Liver (tissue), 8 donors: ENCODE measurements at regions not wholly inside any gene's neighbourhood (a gene's known extent, or its start where the extent isn't known, plus 50 kb on each side); places are given as distances from the start of the nearest gene placed in this dataset.

Source experiments
- DNase-seq: peaks from one replicate; pipeline ENCODE4 v3.0.0-alpha.2; 2017; ENCODE audit warnings: low spot score
- H3K27ac ChIP-seq, 2 donors: one replicate each; pipeline ENCODE4 v1.7.0; 2013; ENCODE audit warnings: inconsistent platforms in 2 of 2, low read length in 2 of 2, control low read depth in 1 of 2, low read depth in 1 of 2, mild to moderate bottlenecking in 1 of 2
- H3K27me3 ChIP-seq, 4 donors: one replicate each; pipeline versions ENCODE4 v1.6.1 to v1.7.0; 2013; ENCODE audit warnings: low read length in 3 of 4, inconsistent platforms in 1 of 4, mild to moderate bottlenecking in 1 of 4, moderate library complexity in 1 of 4; ENCODE audit not compliant: control insufficient read depth in 4 of 4, insufficient read depth in 4 of 4
- H3K36me3 ChIP-seq, 4 donors: one replicate each; pipeline versions ENCODE4 v1.6.1 to v1.7.0; 2013; ENCODE audit warnings: low read length in 3 of 4, mild to moderate bottlenecking in 3 of 4, low read depth in 1 of 4, moderate library complexity in 1 of 4; ENCODE audit not compliant: control insufficient read depth in 4 of 4, insufficient read depth in 3 of 4
- H3K4me1 ChIP-seq, 4 donors: one replicate each; pipeline versions ENCODE4 v1.6.1 to v1.7.0; 2013; ENCODE audit warnings: low read length in 3 of 4, mild to moderate bottlenecking in 3 of 4, moderate library complexity in 1 of 4; ENCODE audit not compliant: control insufficient read depth in 4 of 4, insufficient read depth in 4 of 4
- H3K4me3 ChIP-seq, 3 donors: one replicate each; pipeline versions ENCODE4 v1.6.1 to v1.7.0; 2013; ENCODE audit warnings: low read length in 3 of 3, control low read depth in 1 of 3, low read depth in 1 of 3, mild to moderate bottlenecking in 1 of 3
- H3K9ac ChIP-seq, 2 donors: one replicate each; pipeline ENCODE4 v1.7.0; 2013; ENCODE audit warnings: low read length in 2 of 2, mild to moderate bottlenecking in 2 of 2, moderate library complexity in 2 of 2, control low read depth in 1 of 2, low read depth in 1 of 2
- H3K9me3 ChIP-seq, 4 donors: one replicate each; pipeline versions ENCODE4 v1.6.1 to v1.7.0; 2013; ENCODE audit warnings: low read length in 3 of 4; ENCODE audit not compliant: control insufficient read depth in 4 of 4
- EGR1 ChIP-seq, 2 donors: IDR thresholded peaks; 2 replicates each; pipeline ENCODE4 v1.6.1; 2016 to 2018; ENCODE audit warnings: antibody characterized with exemption in 2 of 2, low read depth in 2 of 2
- FOXA1 ChIP-seq: IDR thresholded peaks from 2 replicates; pipeline ENCODE4 v1.6.1; 2016; ENCODE audit warnings: antibody characterized with exemption
- FOXA2 ChIP-seq: IDR thresholded peaks from 2 replicates; pipeline ENCODE4 v1.6.1; 2016; ENCODE audit warnings: antibody characterized with exemption
- GABPA ChIP-seq, 2 donors: IDR thresholded peaks in 1 of 2; conservative IDR thresholded peaks in 1 of 2; 2 replicates each; pipeline ENCODE4 v1.6.1; 2016; ENCODE audit warnings: antibody characterized with exemption in 2 of 2, mild to moderate bottlenecking in 1 of 2, moderate library complexity in 1 of 2
- HNF4A ChIP-seq, 2 donors: conservative IDR thresholded peaks; 2 replicates each; pipeline ENCODE4 v1.6.1; 2016; ENCODE audit warnings: antibody characterized with exemption in 2 of 2, mild to moderate bottlenecking in 2 of 2
- HNF4G ChIP-seq: IDR thresholded peaks from 2 replicates; pipeline ENCODE4 v1.6.1; 2016; ENCODE audit warnings: antibody characterized with exemption
- JUND ChIP-seq, 2 donors: IDR thresholded peaks; 2 replicates each; pipeline ENCODE4 v1.6.1; 2016; ENCODE audit warnings: antibody characterized with exemption in 2 of 2
- NR2F2 ChIP-seq: IDR thresholded peaks from 2 replicates; pipeline ENCODE4 v1.6.1; 2016; ENCODE audit warnings: antibody characterized with exemption
- RAD21 ChIP-seq, 2 donors: IDR thresholded peaks; 2 replicates each; pipeline ENCODE4 v1.6.1; 2016; ENCODE audit warnings: antibody characterized with exemption in 2 of 2, mild to moderate bottlenecking in 2 of 2
- RXRA ChIP-seq, 2 donors: IDR thresholded peaks; 2 replicates each; pipeline ENCODE4 v1.6.1; 2017 to 2018; ENCODE audit warnings: antibody characterized with exemption in 2 of 2, mild to moderate bottlenecking in 1 of 2
- SP1 ChIP-seq: IDR thresholded peaks from 2 replicates; pipeline ENCODE4 v1.6.1; 2018; ENCODE audit warnings: antibody characterized with exemption, mild to moderate bottlenecking
- TAF1 ChIP-seq: conservative IDR thresholded peaks from 2 replicates; pipeline ENCODE4 v1.6.1; 2016; ENCODE audit warnings: antibody characterized with exemption, mild to moderate bottlenecking
- YY1 ChIP-seq: IDR thresholded peaks from 2 replicates; pipeline ENCODE4 v1.6.1; 2016; ENCODE audit warnings: antibody characterized with exemption, mild to moderate bottlenecking
- WGBS: extraction: QIAGEN DNeasy Blood & Tissue Kit; methylation state at CpG from one replicate; pipeline ENCODE4 v1.1.7; 2013; 5-methylcytosine and 5-hydroxymethylcytosine counted together
- TF ChIP-seq, protein P1 (sequence below): IDR thresholded peaks from 2 replicates; pipeline ENCODE4 v1.6.1; 2016; ENCODE audit warnings: antibody characterized with exemption
- TF ChIP-seq, protein P2 (sequence below): IDR thresholded peaks from 2 replicates; pipeline ENCODE4 v1.6.1; 2016; ENCODE audit warnings: antibody characterized with exemption, mild to moderate bottlenecking
- TF ChIP-seq, protein P3 (sequence below): IDR thresholded peaks from 2 replicates; pipeline ENCODE4 v1.6.1; 2016; ENCODE audit warnings: antibody characterized with exemption
- TF ChIP-seq, protein P4 (sequence below): fragments of 150-350 bp; IDR thresholded peaks from 2 replicates; pipeline ENCODE4 v1.5.1; 2017; ENCODE audit warnings: improper control_type of control experiment, low read depth, low read length; ENCODE audit not compliant: missing input control
- TF ChIP-seq, protein P5 (sequence below): IDR thresholded peaks from 2 replicates; pipeline ENCODE4 v1.6.1; 2016; ENCODE audit warnings: antibody characterized with exemption
- donor health status: healthy.
- donor health status: healthy.
- donor health status: healthy.
- donor health status: healthy.
- donor health status: healthy.

DNA sequence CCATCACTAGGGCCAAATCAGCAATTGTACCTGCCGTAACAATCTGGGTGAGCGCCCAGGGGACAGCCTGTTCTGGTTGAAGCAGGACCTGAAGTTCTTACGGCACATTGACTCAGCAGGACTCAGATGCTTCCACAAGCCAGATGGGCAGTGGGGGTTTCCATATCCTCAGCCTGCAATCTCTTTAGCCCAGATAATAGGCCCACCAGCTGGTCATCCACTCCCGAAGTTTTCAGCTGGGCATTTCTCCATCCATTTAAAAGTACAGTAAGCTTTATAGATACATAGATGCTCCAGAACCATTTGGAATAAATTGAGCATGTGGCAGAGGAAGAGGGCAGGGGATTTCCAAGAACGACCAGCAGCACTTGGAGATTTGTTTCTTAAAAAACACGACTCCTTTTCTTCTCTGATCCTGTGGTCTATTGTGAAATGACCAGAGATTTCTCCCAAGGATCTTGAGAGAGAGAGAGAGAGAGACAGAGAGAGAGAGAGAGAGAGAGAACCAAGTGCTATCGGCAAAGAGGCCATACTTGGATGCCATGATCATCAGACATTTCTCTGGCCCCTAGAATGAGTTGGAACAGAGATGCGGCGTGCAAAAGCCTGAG, 74.8 kb upstream of the PLXNC1 start:
- Histone ChIP-seq H3K9ac (no peak overlapping the region), H3K4me3 (no peak overlapping the region), H3K4me1 (no peaks in the 10 kb centered on the region), H3K36me3 (no peaks in the 10 kb centered on the region), H3K9me3 (no peaks in the 10 kb centered on the region), H3K27me3 (no peaks in the 10 kb centered on the region), H3K27ac (no peak overlapping the region)
- no peak for DNase-seq
- TF ChIP-seq, protein P1, sequence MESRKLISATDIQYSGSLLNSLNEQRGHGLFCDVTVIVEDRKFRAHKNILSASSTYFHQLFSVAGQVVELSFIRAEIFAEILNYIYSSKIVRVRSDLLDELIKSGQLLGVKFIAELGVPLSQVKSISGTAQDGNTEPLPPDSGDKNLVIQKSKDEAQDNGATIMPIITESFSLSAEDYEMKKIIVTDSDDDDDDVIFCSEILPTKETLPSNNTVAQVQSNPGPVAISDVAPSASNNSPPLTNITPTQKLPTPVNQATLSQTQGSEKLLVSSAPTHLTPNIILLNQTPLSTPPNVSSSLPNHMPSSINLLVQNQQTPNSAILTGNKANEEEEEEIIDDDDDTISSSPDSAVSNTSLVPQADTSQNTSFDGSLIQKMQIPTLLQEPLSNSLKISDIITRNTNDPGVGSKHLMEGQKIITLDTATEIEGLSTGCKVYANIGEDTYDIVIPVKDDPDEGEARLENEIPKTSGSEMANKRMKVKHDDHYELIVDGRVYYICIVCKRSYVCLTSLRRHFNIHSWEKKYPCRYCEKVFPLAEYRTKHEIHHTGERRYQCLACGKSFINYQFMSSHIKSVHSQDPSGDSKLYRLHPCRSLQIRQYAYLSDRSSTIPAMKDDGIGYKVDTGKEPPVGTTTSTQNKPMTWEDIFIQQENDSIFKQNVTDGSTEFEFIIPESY = no peak
- TF ChIP-seq EGR1 (IDR thresholded peaks at IDR 0.05; ENCODE audit: low read depth in 2 of 2) (no peak), SP1 (no peak), JUND (IDR thresholded peaks at IDR 0.05) (no peak), FOXA1 (no peak), YY1 (no peak), HNF4G (no peak)
- WGBS = 84% methylated on average over 9 of the region's 9 CpGs

DNA sequence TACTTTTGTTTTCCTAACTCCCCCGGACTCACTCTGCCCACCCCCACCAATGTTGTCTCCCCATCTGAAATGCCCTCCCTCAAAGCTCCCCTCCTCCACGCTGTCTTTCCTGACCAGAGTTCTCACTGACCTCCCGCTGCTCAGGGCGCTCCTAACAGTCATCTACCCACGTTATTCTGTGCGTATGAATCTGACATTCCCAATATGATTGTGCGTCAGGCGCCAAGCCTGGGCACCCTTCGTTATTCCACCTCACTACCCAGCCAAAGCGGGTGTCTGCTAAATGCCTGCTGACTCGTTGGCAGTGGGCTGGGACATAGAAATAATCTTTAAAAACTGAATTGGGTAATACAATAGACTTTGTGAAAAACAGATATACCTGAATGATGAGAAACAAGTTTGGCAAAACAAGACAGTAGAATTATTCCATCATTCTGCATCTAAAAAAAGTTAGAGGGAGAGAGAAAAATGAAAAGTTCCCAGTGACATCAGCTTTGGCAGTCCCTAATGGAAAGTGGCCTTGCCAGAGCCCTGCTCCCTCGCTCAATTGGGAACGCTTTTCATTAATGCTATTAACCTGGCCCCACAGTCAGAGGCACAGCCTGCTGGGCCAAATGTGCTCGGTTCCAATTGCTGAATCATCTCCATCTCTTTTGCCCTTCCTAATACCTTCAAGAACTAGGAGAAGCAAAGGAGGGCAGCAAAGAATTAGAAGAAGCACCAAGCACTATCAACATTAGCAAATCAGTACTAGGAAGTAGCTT, 74.0 kb upstream of the PLXNC1 start:
- Histone ChIP-seq H3K27me3 (no peaks in the 10 kb centered on the region), H3K36me3 (no peaks in the 10 kb centered on the region), H3K4me1 (no peaks in the 10 kb centered on the region), H3K27ac (peak overlapping the region in 1 of 2 donors; percentile 19), H3K9me3 (no peaks in the 10 kb centered on the region), H3K9ac (no peak overlapping the region), H3K4me3 (no peak overlapping the region)
- WGBS = 85% methylated on average over 14 of the region's 14 CpGs
- DNase-seq = no peak
- TF ChIP-seq SP1 (no peak), YY1 (no peak), TAF1 (no peak), HNF4A (conservative IDR thresholded peaks at IDR 0.05) (no peak), HNF4G (no peak), EGR1 (IDR thresholded peaks at IDR 0.05; ENCODE audit: low read depth in 2 of 2) (no peak), RXRA (IDR thresholded peaks at IDR 0.05) (no peak), RAD21 (IDR thresholded peaks at IDR 0.05) (no peak), FOXA1 (no peak), GABPA (IDR thresholded peaks at IDR 0.05 in 1 of 2, conservative IDR thresholded peaks at IDR 0.05 in 1 of 2) (no peak), NR2F2 (no peak), JUND (IDR thresholded peaks at IDR 0.05) (no peak), FOXA2 (no peak)
- TF ChIP-seq, protein P2, sequence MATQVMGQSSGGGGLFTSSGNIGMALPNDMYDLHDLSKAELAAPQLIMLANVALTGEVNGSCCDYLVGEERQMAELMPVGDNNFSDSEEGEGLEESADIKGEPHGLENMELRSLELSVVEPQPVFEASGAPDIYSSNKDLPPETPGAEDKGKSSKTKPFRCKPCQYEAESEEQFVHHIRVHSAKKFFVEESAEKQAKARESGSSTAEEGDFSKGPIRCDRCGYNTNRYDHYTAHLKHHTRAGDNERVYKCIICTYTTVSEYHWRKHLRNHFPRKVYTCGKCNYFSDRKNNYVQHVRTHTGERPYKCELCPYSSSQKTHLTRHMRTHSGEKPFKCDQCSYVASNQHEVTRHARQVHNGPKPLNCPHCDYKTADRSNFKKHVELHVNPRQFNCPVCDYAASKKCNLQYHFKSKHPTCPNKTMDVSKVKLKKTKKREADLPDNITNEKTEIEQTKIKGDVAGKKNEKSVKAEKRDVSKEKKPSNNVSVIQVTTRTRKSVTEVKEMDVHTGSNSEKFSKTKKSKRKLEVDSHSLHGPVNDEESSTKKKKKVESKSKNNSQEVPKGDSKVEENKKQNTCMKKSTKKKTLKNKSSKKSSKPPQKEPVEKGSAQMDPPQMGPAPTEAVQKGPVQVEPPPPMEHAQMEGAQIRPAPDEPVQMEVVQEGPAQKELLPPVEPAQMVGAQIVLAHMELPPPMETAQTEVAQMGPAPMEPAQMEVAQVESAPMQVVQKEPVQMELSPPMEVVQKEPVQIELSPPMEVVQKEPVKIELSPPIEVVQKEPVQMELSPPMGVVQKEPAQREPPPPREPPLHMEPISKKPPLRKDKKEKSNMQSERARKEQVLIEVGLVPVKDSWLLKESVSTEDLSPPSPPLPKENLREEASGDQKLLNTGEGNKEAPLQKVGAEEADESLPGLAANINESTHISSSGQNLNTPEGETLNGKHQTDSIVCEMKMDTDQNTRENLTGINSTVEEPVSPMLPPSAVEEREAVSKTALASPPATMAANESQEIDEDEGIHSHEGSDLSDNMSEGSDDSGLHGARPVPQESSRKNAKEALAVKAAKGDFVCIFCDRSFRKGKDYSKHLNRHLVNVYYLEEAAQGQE = no peak
- TF ChIP-seq, protein P3, sequence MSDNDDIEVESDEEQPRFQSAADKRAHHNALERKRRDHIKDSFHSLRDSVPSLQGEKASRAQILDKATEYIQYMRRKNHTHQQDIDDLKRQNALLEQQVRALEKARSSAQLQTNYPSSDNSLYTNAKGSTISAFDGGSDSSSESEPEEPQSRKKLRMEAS = no peak
- TF ChIP-seq, protein P1 = no peak
- TF ChIP-seq, protein P4, sequence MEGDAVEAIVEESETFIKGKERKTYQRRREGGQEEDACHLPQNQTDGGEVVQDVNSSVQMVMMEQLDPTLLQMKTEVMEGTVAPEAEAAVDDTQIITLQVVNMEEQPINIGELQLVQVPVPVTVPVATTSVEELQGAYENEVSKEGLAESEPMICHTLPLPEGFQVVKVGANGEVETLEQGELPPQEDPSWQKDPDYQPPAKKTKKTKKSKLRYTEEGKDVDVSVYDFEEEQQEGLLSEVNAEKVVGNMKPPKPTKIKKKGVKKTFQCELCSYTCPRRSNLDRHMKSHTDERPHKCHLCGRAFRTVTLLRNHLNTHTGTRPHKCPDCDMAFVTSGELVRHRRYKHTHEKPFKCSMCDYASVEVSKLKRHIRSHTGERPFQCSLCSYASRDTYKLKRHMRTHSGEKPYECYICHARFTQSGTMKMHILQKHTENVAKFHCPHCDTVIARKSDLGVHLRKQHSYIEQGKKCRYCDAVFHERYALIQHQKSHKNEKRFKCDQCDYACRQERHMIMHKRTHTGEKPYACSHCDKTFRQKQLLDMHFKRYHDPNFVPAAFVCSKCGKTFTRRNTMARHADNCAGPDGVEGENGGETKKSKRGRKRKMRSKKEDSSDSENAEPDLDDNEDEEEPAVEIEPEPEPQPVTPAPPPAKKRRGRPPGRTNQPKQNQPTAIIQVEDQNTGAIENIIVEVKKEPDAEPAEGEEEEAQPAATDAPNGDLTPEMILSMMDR = no peak
- TF ChIP-seq, protein P5, sequence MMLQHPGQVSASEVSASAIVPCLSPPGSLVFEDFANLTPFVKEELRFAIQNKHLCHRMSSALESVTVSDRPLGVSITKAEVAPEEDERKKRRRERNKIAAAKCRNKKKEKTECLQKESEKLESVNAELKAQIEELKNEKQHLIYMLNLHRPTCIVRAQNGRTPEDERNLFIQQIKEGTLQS = no peak
